ENCODE measurements at regions not wholly inside any gene's neighbourhood (a gene's known extent, or its start where the extent isn't known, plus 50 kb on each side); places are given as distances from the start of the nearest gene placed in this dataset.

GRCh38 chr12:20122274-20122673, 246.1 kb upstream of the PDE3A start:
- Histone ChIP-seq H3K4me3 (no peak overlapping the region), H3K27me3 (no peaks in the 10 kb centered on the region), H3K9me3 (no peaks in the 10 kb centered on the region), H3K4me1 (peaks cover 17% of the 10 kb centered on the region), H3K36me3 (no peaks in the 10 kb centered on the region), H3K27ac (no peak overlapping the region)
- no peak for TF ChIP-seq POLR2AphosphoS5 (IDR thresholded peaks at IDR 0.05; ENCODE audit: insufficient read depth in 1 of 2, low read depth in 1 of 2)
- TF ChIP-seq CTCF (IDR thresholded peaks at IDR 0.05): no peak
- TF ChIP-seq POLR2A (IDR thresholded peaks at IDR 0.05): no peak
- no peak for DNase-seq (ENCODE audit: extremely low spot score in 2 of 2)
- intact Hi-C loops (cut with DNase I): no loop called here

- peaks cover 29% of the 10 kb centered on the region for H3K4me1 ChIP-seq
- DNase-seq (ENCODE audit: extremely low spot score in 2 of 2): no peak
- no peaks in the 10 kb centered on the region for H3K36me3 ChIP-seq
- H3K9me3 ChIP-seq: no peaks in the 10 kb centered on the region
- no peak overlapping the region for H3K4me3 ChIP-seq
- intact Hi-C loops (cut with DNase I): no loop called here
- H3K27me3 ChIP-seq: no peaks in the 10 kb centered on the region
- no peak overlapping the region for H3K27ac ChIP-seq
- TF ChIP-seq POLR2AphosphoS5 (IDR thresholded peaks at IDR 0.05; ENCODE audit: insufficient read depth in 1 of 2, low read depth in 1 of 2) (no peak), CTCF (IDR thresholded peaks at IDR 0.05) (no peak), POLR2A (IDR thresholded peaks at IDR 0.05) (no peak)
Observed at GRCh38 chr12:20123465-20123864, 244.9 kb upstream of the PDE3A start.

GRCh38 chr12:20125276-20125798, 243.0 kb upstream of the PDE3A start:
- Histone ChIP-seq H3K9me3 (no peaks in the 10 kb centered on the region), H3K4me1 (peaks cover 29% of the 10 kb centered on the region), H3K27ac (no peak overlapping the region), H3K27me3 (no peaks in the 10 kb centered on the region), H3K4me3 (no peak overlapping the region), H3K36me3 (no peaks in the 10 kb centered on the region)
- TF ChIP-seq CTCF (IDR thresholded peaks at IDR 0.05): no peak
- no peak for TF ChIP-seq POLR2AphosphoS5 (IDR thresholded peaks at IDR 0.05; ENCODE audit: insufficient read depth in 1 of 2, low read depth in 1 of 2)
- no peak for TF ChIP-seq POLR2A (IDR thresholded peaks at IDR 0.05)
- no peak for DNase-seq (ENCODE audit: extremely low spot score in 2 of 2)
- intact Hi-C loops (cut with DNase I): no loop called here

- no peak overlapping the region for H3K4me3 ChIP-seq
- intact Hi-C loops (cut with DNase I): no loop called here
- no peaks in the 10 kb centered on the region for H3K27me3 ChIP-seq
- H3K9me3 ChIP-seq: no peaks in the 10 kb centered on the region
- H3K4me1 ChIP-seq: peaks cover 29% of the 10 kb centered on the region
- no peak for DNase-seq (ENCODE audit: extremely low spot score in 2 of 2)
- TF ChIP-seq POLR2A (IDR thresholded peaks at IDR 0.05) (no peak), CTCF (IDR thresholded peaks at IDR 0.05) (no peak), POLR2AphosphoS5 (IDR thresholded peaks at IDR 0.05; ENCODE audit: insufficient read depth in 1 of 2, low read depth in 1 of 2) (no peak)
- H3K36me3 ChIP-seq: no peaks in the 10 kb centered on the region
- no peak overlapping the region for H3K27ac ChIP-seq
Observed at GRCh38 chr12:20126601-20127000, 241.7 kb upstream of the PDE3A start.

GRCh38 chr12:20127413-20127812, 240.9 kb upstream of the PDE3A start:
- intact Hi-C loops (cut with DNase I): no loop called here

More at GRCh38 chr12:20127413-20127812, 240.9 kb upstream of the PDE3A start:
- no peak for DNase-seq (ENCODE audit: extremely low spot score in 2 of 2)
- H3K36me3 ChIP-seq: no peaks in the 10 kb centered on the region
- H3K4me3 ChIP-seq: no peak overlapping the region
- no peaks in the 10 kb centered on the region for H3K9me3 ChIP-seq
- H3K4me1 ChIP-seq: peaks cover 29% of the 10 kb centered on the region
- H3K27ac ChIP-seq: no peak overlapping the region
- no peaks in the 10 kb centered on the region for H3K27me3 ChIP-seq
- TF ChIP-seq CTCF (IDR thresholded peaks at IDR 0.05) (no peak), POLR2A (IDR thresholded peaks at IDR 0.05) (no peak), POLR2AphosphoS5 (IDR thresholded peaks at IDR 0.05; ENCODE audit: insufficient read depth in 1 of 2, low read depth in 1 of 2) (no peak)
